Body of pancreas (tissue), 4 donors: ENCODE measurements at regions not wholly inside any gene's neighbourhood (a gene's known extent, or its start where the extent isn't known, plus 50 kb on each side); places are given as distances from the start of the nearest gene placed in this dataset.

Source experiments
- ATAC-seq: fragments of 150-250 bp; one replicate; pipeline ENCODE4 v1.9.1; 2016
- DNase-seq, 4 donors: peaks; one replicate each; pipeline ENCODE4 v3.0.0-alpha.2; 2019
- H3K27ac ChIP-seq, 4 donors: fragments of 200-600 bp; sonication (generic); 1 replicate in 3 of 4; 2 replicates in 1 of 4; pipeline versions ENCODE4 v1.5.1 to v1.6.1; 2016 to 2019; ENCODE audit warnings: mild to moderate bottlenecking in 1 of 4, mixed read lengths in 1 of 4, moderate library complexity in 1 of 4
- H3K27me3 ChIP-seq, 2 donors: fragments of 200-600 bp; sonication (generic); one replicate each; pipeline ENCODE4 v1.6.0; 2016; ENCODE audit warnings: mild to moderate bottlenecking in 1 of 2
- H3K36me3 ChIP-seq, 2 donors: fragments of 200-600 bp; sonication (generic); replicated peaks in 1 of 2; 2 replicates each; pipeline ENCODE4 v1.5.1; 2016; ENCODE audit warnings: low read depth in 2 of 2; ENCODE audit not compliant: insufficient read depth in 1 of 2
- H3K4me1 ChIP-seq: fragments of 200-600 bp; sonication (generic); one replicate; pipeline ENCODE4 v1.6.0; 2016
- H3K4me3 ChIP-seq, 2 donors: fragments of 200-600 bp; sonication (generic); 1 replicate in 1 of 2; 2 replicates in 1 of 2; pipeline ENCODE4 v1.5.1; 2016 to 2019
- H3K9me3 ChIP-seq, 3 donors: fragments of 200-600 bp; sonication (generic); 1 replicate in 2 of 3; 2 replicates in 1 of 3; pipeline ENCODE4 v1.5.1; 2016
- POLR2A ChIP-seq, 3 donors: fragments of 450-650 bp; IDR thresholded peaks; one replicate each; pipeline ENCODE4 v1.6.1; 2016; ENCODE audit warnings: antibody characterized with exemption in 3 of 3, mild to moderate bottlenecking in 2 of 3
- WGBS, 2 donors: methylation state at CpG; one replicate each; pipeline ENCODE4 v1.1.5; 2017; 5-methylcytosine and 5-hydroxymethylcytosine counted together
- intact Hi-C: fragments of 100-400 bp; cut with DNase I; formaldehyde crosslinking; loops from one replicate; pipeline ENCODE4 v1.15.1; 2023
- TF ChIP-seq, protein P1 (sequence below), 7 experiments: fragments of 450-650 bp in 4 of 7; fragments of 200-600 bp in 3 of 7; sonication (generic) in 3 of 7; IDR thresholded peaks; one replicate each; pipeline ENCODE4 v1.5.1; 2016 to 2019; ENCODE audit warnings: antibody characterized with exemption in 7 of 7

DNA sequence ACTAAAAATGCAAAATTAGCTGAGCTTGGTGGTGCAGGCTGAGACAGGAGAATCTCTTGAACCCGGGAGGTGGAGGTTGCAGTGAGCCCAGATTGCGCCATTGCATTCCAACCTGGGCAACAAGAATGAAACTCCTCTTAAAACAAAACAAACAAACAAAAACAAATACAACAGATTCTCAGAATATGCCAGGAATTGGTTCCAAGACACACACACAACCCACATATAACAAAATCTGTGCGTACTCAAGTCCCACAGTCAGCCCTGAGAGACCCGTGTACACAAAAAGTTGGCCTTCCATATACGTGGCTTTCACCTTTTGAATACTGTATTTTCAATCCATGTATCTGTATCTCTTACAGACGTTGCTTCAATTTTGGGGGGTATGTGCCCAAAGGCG lies 98.9 kb upstream of the MARCKS start:
- ATAC-seq (no peak), DNase-seq (no peak)
- Histone ChIP-seq H3K4me1 (no peaks in the 10 kb centered on the region), H3K27me3 (no peaks in the 10 kb centered on the region), H3K36me3 (no peaks in the 10 kb centered on the region), H3K27ac (no peak overlapping the region), H3K9me3 (no peaks in the 10 kb centered on the region), H3K4me3 (no peak overlapping the region)
- no peak for TF ChIP-seq POLR2A (IDR thresholded peaks at IDR 0.05)
- TF ChIP-seq, protein P1, sequence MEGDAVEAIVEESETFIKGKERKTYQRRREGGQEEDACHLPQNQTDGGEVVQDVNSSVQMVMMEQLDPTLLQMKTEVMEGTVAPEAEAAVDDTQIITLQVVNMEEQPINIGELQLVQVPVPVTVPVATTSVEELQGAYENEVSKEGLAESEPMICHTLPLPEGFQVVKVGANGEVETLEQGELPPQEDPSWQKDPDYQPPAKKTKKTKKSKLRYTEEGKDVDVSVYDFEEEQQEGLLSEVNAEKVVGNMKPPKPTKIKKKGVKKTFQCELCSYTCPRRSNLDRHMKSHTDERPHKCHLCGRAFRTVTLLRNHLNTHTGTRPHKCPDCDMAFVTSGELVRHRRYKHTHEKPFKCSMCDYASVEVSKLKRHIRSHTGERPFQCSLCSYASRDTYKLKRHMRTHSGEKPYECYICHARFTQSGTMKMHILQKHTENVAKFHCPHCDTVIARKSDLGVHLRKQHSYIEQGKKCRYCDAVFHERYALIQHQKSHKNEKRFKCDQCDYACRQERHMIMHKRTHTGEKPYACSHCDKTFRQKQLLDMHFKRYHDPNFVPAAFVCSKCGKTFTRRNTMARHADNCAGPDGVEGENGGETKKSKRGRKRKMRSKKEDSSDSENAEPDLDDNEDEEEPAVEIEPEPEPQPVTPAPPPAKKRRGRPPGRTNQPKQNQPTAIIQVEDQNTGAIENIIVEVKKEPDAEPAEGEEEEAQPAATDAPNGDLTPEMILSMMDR (IDR thresholded peaks at IDR 0.05), result no peak
- intact Hi-C loops, result no loop called here
- WGBS, 2 donors, result 71 to 82% methylated on average over 7 of the region's 7 CpGs

DNA sequence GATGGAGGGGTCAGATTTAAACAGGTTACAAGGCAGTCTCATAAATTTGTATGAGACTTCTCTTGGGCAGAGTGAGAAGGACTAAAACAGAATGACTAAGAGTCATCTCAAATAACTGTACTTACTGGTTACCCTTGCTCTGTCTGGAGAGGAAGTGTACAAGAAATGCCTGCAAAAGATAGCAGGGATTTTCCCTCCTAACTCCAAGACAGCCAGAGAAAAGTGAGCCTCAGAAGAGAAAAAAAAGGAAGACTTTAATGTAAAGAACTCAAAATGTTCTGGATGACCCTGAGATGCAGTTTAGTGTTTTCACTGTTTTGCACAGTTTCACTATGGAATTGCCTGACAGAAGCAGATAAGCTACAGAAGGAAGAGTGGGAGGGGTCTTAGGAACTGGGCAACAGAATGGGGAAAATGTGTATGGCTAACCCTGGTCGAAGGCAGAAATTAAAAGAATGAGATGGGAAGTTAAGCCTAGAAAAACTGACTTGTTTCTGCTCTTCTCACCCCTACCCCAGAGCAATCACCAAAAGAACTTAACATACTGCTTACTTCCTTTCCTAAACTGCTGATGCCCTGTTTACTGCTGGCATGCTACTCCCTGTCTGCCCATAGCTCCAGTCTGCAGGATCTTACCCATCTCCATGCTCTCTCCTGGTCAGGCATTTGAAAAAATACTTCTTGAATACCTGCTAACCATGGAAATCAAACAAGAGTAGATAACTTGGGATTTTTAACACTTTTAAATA lies 98.1 kb upstream of the MARCKS start:
- no peak for DNase-seq
- no peak overlapping the region for H3K27ac ChIP-seq
- no peak overlapping the region for H3K4me3 ChIP-seq
- H3K4me1 ChIP-seq, result no peaks in the 10 kb centered on the region
- H3K36me3 ChIP-seq, result no peaks in the 10 kb centered on the region
- no peaks in the 10 kb centered on the region for H3K9me3 ChIP-seq
- no peak for TF ChIP-seq POLR2A (IDR thresholded peaks at IDR 0.05)
- TF ChIP-seq, protein P1 (IDR thresholded peaks at IDR 0.05), result no peak
- intact Hi-C loops, result no loop called here
- no peaks in the 10 kb centered on the region for H3K27me3 ChIP-seq
- WGBS, 2 donors, result 67 to 89% methylated on average over 1 of the region's 1 CpG
- ATAC-seq, result no peak

DNA sequence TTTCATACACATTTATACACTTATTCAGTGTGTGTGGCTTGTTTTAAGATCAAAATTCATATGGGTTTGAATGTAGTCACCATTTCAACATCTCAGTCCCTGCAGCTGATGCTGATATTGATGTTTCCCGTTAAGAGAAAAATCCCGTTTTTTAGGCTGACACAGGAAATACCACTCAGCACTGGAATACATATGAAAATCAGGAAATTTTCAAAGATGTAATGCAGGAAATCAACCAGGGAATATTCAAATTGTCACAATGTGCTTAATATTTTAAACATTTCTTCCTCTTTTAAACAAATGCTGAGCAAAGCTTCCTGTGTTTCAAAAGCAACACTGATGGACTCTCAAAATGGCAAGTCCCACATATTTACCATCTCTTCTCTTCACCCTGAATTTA lies 94.5 kb upstream of the MARCKS start:
- TF ChIP-seq, protein P1 (IDR thresholded peaks at IDR 0.05), result no peak
- TF ChIP-seq POLR2A (IDR thresholded peaks at IDR 0.05), result no peak
- H3K4me1 ChIP-seq, result no peaks in the 10 kb centered on the region
- no peak overlapping the region for H3K27ac ChIP-seq
- DNase-seq (no peak), ATAC-seq (no peak)
- 71 to 77% methylated on average over 2 of the region's 2 CpGs for WGBS, 2 donors
- H3K4me3 ChIP-seq, result no peak overlapping the region
- no peaks in the 10 kb centered on the region for H3K36me3 ChIP-seq
- no peaks in the 10 kb centered on the region for H3K27me3 ChIP-seq
- no peaks in the 10 kb centered on the region for H3K9me3 ChIP-seq
- intact Hi-C loops, result no loop called here

DNA sequence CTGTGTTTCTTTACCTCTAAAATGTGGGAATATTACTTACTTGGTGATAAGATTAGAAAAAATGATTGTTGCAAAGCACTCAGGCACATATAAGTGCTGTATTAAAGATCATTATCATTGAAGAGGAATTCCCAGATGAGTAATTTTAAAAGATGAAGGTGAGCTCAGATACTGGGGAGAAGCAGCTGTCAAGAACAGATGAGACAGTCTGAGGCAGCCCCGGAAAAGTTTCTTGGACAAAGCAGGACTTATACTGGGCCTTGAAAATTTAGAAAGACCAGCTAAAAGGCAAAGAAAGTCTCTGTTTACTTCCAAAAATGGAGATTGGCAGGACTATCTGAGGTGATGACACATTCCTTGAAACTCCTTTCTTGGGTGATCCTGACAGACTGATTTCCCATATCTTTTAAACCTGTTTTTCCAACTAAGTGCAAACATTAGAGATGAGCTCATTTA lies 93.8 kb upstream of the MARCKS start:
- no peak overlapping the region for H3K4me3 ChIP-seq
- intact Hi-C loops, result no loop called here
- DNase-seq, result no peak

More for the DNA sequence above, 93.8 kb upstream of the MARCKS start:
- Histone ChIP-seq H3K27me3 (no peaks in the 10 kb centered on the region), H3K36me3 (no peaks in the 10 kb centered on the region), H3K4me1 (no peaks in the 10 kb centered on the region), H3K27ac (no peak overlapping the region), H3K9me3 (no peaks in the 10 kb centered on the region)
- TF ChIP-seq, protein P1 (IDR thresholded peaks at IDR 0.05), result no peak
- TF ChIP-seq POLR2A (IDR thresholded peaks at IDR 0.05), result no peak
- no peak for ATAC-seq
- WGBS, 2 donors, result 21 to 59% methylated on average over 1 of the region's 1 CpG
